ENCODE measurements at regions not wholly inside any gene's neighbourhood (a gene's known extent, or its start where the extent isn't known, plus 50 kb on each side); places are given as distances from the start of the nearest gene placed in this dataset.

DNA sequence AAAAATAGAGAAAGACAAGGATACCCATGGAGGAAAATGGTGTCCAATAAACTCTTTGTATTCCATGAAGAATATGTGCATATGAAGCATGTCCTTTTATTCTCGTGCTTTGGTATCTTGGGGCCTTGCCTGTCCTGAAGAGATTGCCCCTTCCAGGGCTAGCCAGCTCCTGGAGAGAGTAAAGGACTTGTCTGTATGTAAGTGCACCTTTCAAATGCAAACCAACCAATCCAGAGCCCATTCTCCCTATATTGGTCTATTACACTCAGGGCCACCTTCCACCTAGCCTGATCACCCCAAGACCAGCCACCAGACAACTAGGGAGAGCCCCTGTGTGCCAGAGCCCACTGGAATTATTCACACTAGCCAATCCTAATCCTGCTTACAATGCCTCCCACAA, 221.6 kb downstream of the CD83 start:
- Histone ChIP-seq H3K36me3 (ENCODE audit: control insufficient read depth, insufficient read depth, low read length) (no peaks in the 10 kb centered on the region), H3K9me3 (ENCODE audit: control insufficient read depth, insufficient read depth, low read depth, low read length) (no peaks in the 10 kb centered on the region), H3K4me2 (ENCODE audit: extremely low read depth, insufficient read depth, low read length) (no peak overlapping the region), H3K27me3 (ENCODE audit: control insufficient read depth, insufficient read depth, low read length) (peaks cover 3% of the 10 kb centered on the region), H4K20me1 (ENCODE audit: control insufficient read depth, extremely low read depth, insufficient read depth, low read length) (no peaks in the 10 kb centered on the region), H3K4me1 (ENCODE audit: control insufficient read depth, extremely low read depth, insufficient read depth, low read length) (no peaks in the 10 kb centered on the region), H2AFZ (ENCODE audit: low read length) (no peak overlapping the region), H3K27ac (ENCODE audit: insufficient read depth, low read length) (no peak overlapping the region), H3K4me3 (replicated peaks in 1 of 4; ENCODE audit: control extremely low read depth in 1 of 4, insufficient read depth in 1 of 4, low read depth in 3 of 4, low read length in 4 of 4) (no peak overlapping the region), H3K79me2 (ENCODE audit: control insufficient read depth, insufficient read depth, low read length) (no peaks in the 10 kb centered on the region), H3K9ac (ENCODE audit: insufficient read depth, low read length) (no peak overlapping the region)
- TF ChIP-seq CTCF (conservative IDR thresholded peaks at IDR 0.05 in 1 of 2, IDR thresholded peaks at IDR 0.05 in 1 of 2; ENCODE audit: low read depth in 1 of 2, low read length in 2 of 2) = no peak
- TF ChIP-seq EZH2 (IDR thresholded peaks at IDR 0.05; ENCODE audit: low read length, missing control alignments) = no peak
- no peak for DNase-seq (ENCODE audit: low read depth in 2 of 2)

GRCh38 chr6:14339711-14340584, 222.4 kb downstream of the CD83 start:
- no peak overlapping the region for H3K4me2 ChIP-seq (ENCODE audit: extremely low read depth, insufficient read depth, low read length)
- no peaks in the 10 kb centered on the region for H3K79me2 ChIP-seq (ENCODE audit: control insufficient read depth, insufficient read depth, low read length)
- no peak overlapping the region for H2AFZ ChIP-seq (ENCODE audit: low read length)
- H3K4me3 ChIP-seq (replicated peaks in 1 of 4; ENCODE audit: control extremely low read depth in 1 of 4, insufficient read depth in 1 of 4, low read depth in 3 of 4, low read length in 4 of 4) = no peak overlapping the region
- no peaks in the 10 kb centered on the region for H4K20me1 ChIP-seq (ENCODE audit: control insufficient read depth, extremely low read depth, insufficient read depth, low read length)
- TF ChIP-seq CTCF (conservative IDR thresholded peaks at IDR 0.05 in 1 of 2, IDR thresholded peaks at IDR 0.05 in 1 of 2; ENCODE audit: low read depth in 1 of 2, low read length in 2 of 2) = no peak
- TF ChIP-seq EZH2 (IDR thresholded peaks at IDR 0.05; ENCODE audit: low read length, missing control alignments) = no peak
- no peak overlapping the region for H3K27ac ChIP-seq (ENCODE audit: insufficient read depth, low read length)
- no peaks in the 10 kb centered on the region for H3K4me1 ChIP-seq (ENCODE audit: control insufficient read depth, extremely low read depth, insufficient read depth, low read length)
- peaks cover 3% of the 10 kb centered on the region for H3K27me3 ChIP-seq (ENCODE audit: control insufficient read depth, insufficient read depth, low read length)
- no peaks in the 10 kb centered on the region for H3K9me3 ChIP-seq (ENCODE audit: control insufficient read depth, insufficient read depth, low read depth, low read length)
- DNase-seq (ENCODE audit: low read depth in 2 of 2) = no peak
- H3K9ac ChIP-seq (ENCODE audit: insufficient read depth, low read length) = no peak overlapping the region
- no peaks in the 10 kb centered on the region for H3K36me3 ChIP-seq (ENCODE audit: control insufficient read depth, insufficient read depth, low read length)

- Histone ChIP-seq H3K79me2 (ENCODE audit: control insufficient read depth, insufficient read depth, low read length) (no peaks in the 10 kb centered on the region), H3K4me2 (ENCODE audit: extremely low read depth, insufficient read depth, low read length) (no peak overlapping the region), H3K27ac (ENCODE audit: insufficient read depth, low read length) (no peak overlapping the region), H3K27me3 (ENCODE audit: control insufficient read depth, insufficient read depth, low read length) (peaks cover 3% of the 10 kb centered on the region), H3K4me1 (ENCODE audit: control insufficient read depth, extremely low read depth, insufficient read depth, low read length) (no peaks in the 10 kb centered on the region), H2AFZ (ENCODE audit: low read length) (no peak overlapping the region), H3K9ac (ENCODE audit: insufficient read depth, low read length) (no peak overlapping the region), H4K20me1 (ENCODE audit: control insufficient read depth, extremely low read depth, insufficient read depth, low read length) (no peaks in the 10 kb centered on the region), H3K9me3 (ENCODE audit: control insufficient read depth, insufficient read depth, low read depth, low read length) (no peaks in the 10 kb centered on the region), H3K4me3 (replicated peaks in 1 of 4; ENCODE audit: control extremely low read depth in 1 of 4, insufficient read depth in 1 of 4, low read depth in 3 of 4, low read length in 4 of 4) (no peak overlapping the region), H3K36me3 (ENCODE audit: control insufficient read depth, insufficient read depth, low read length) (no peaks in the 10 kb centered on the region)
- DNase-seq (ENCODE audit: low read depth in 2 of 2) = no peak
- TF ChIP-seq CTCF (conservative IDR thresholded peaks at IDR 0.05 in 1 of 2, IDR thresholded peaks at IDR 0.05 in 1 of 2; ENCODE audit: low read depth in 1 of 2, low read length in 2 of 2) = no peak
Measured at GRCh38 chr6:14344486-14344885, 226.9 kb downstream of the CD83 start.
